Left ventricle myocardium inferior (tissue), 1 donor: ENCODE measurements at regions not wholly inside any gene's neighbourhood (a gene's known extent, or its start where the extent isn't known, plus 50 kb on each side); places are given as distances from the start of the nearest gene placed in this dataset.

Experiments
- DNase-seq: peaks from one replicate; pipeline ENCODE4 v3.0.0-alpha.2; 2020
- H3K27ac ChIP-seq: fragments of 200-600 bp; replicated peaks from 2 replicates; pipeline ENCODE4 v1.8.0; 2021
- H3K27me3 ChIP-seq: fragments of 200-600 bp; 2 replicates; pipeline ENCODE4 v1.8.0; 2021; ENCODE audit warnings: low read depth
- H3K36me3 ChIP-seq: fragments of 200-600 bp; 2 replicates; pipeline ENCODE4 v1.8.0; 2021
- H3K4me1 ChIP-seq: fragments of 200-600 bp; 2 replicates; pipeline ENCODE4 v1.8.0; 2021
- H3K4me3 ChIP-seq: fragments of 200-600 bp; 2 replicates; pipeline ENCODE4 v1.8.0; 2021; ENCODE audit warnings: mild to moderate bottlenecking, moderate library complexity
- H3K9me3 ChIP-seq: fragments of 200-600 bp; replicated peaks from 2 replicates; pipeline ENCODE4 v1.8.0; 2021
- intact Hi-C: fragments of 100-400 bp; cut with micrococcal nuclease; formaldehyde crosslinking; loops from one replicate; pipeline ENCODE4 v1.11.0; 2022
- TF ChIP-seq, protein P1 (sequence below): fragments of 200-600 bp; IDR thresholded peaks from 2 replicates; pipeline ENCODE4 v1.8.0; 2021; ENCODE audit warnings: antibody characterized with exemption, mild to moderate bottlenecking, borderline replicate concordance
- donor health status: DM: no; HTN: yes; CAD: no; lungs with severe emphysema.

GRCh38 chr16:17801068-17801467, 330.3 kb upstream of the XYLT1 start:
- H3K27me3 ChIP-seq, result peaks cover 33% of the 10 kb centered on the region
- H3K27ac ChIP-seq, result no peak overlapping the region
- no peaks in the 10 kb centered on the region for H3K36me3 ChIP-seq
- H3K4me3 ChIP-seq, result no peak overlapping the region
- H3K9me3 ChIP-seq, result no peaks in the 10 kb centered on the region
- TF ChIP-seq, protein P1, sequence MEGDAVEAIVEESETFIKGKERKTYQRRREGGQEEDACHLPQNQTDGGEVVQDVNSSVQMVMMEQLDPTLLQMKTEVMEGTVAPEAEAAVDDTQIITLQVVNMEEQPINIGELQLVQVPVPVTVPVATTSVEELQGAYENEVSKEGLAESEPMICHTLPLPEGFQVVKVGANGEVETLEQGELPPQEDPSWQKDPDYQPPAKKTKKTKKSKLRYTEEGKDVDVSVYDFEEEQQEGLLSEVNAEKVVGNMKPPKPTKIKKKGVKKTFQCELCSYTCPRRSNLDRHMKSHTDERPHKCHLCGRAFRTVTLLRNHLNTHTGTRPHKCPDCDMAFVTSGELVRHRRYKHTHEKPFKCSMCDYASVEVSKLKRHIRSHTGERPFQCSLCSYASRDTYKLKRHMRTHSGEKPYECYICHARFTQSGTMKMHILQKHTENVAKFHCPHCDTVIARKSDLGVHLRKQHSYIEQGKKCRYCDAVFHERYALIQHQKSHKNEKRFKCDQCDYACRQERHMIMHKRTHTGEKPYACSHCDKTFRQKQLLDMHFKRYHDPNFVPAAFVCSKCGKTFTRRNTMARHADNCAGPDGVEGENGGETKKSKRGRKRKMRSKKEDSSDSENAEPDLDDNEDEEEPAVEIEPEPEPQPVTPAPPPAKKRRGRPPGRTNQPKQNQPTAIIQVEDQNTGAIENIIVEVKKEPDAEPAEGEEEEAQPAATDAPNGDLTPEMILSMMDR, result no peak
- no peak for DNase-seq
- intact Hi-C loops, result no loop called here
- no peaks in the 10 kb centered on the region for H3K4me1 ChIP-seq

GRCh38 chr16:17798716-17799115, 328.0 kb upstream of the XYLT1 start:
- Histone ChIP-seq H3K9me3 (no peaks in the 10 kb centered on the region), H3K27me3 (peaks cover 14% of the 10 kb centered on the region), H3K36me3 (no peaks in the 10 kb centered on the region), H3K4me3 (no peak overlapping the region), H3K4me1 (no peaks in the 10 kb centered on the region), H3K27ac (no peak overlapping the region)
- intact Hi-C loops, result no loop called here
- TF ChIP-seq, protein P1, result no peak
- DNase-seq, result no peak

DNA sequence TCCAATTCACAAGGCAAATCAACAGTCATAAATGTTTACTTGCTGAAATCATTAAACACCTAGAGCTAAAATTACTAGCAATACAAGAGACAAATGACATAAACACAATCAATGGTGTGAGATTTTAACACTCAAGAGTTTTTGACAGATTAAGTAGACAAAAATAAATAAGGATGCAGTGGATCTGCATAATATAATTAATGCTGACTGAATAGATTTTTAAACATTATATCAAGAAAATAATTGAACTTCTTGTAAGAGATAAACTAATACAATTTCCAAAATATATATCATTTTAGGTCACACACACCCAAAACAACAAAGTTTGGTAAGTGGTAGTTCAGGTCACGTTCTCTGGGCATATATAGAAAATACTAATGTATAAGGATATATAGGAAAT, 322.6 kb upstream of the XYLT1 start:
- intact Hi-C loops, result no loop called here
- TF ChIP-seq, protein P1, result no peak
- no peak overlapping the region for H3K27ac ChIP-seq
- H3K4me1 ChIP-seq, result no peaks in the 10 kb centered on the region
- H3K9me3 ChIP-seq, result no peaks in the 10 kb centered on the region
- H3K4me3 ChIP-seq, result no peak overlapping the region
- no peak for DNase-seq
- H3K36me3 ChIP-seq, result no peaks in the 10 kb centered on the region
- peaks cover 33% of the 10 kb centered on the region for H3K27me3 ChIP-seq

DNA sequence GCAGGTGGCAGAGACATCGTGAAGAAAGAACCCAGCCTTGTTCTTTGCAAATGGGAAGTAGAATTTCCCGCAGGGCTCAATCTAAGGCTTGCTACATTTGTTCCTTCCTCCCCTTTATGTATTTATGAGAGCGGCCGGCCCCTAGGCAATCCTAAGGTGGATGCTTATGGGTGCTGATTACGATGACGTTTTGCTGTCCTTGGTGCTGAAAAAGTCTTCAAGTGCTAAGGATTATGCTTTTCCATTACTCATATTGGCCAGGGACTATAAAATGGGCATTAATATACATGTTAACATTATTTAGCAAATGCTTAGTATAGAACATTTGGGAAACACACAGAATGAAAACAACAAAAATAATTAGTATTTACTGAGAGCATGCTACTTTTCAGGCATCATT, 313.3 kb upstream of the XYLT1 start:
- intact Hi-C loops, result loop anchor here (5.0 kb wide), 1 partner anchor 37 kb away; no protein-coding TSS in a partner anchor
- no peak overlapping the region for H3K27ac ChIP-seq
- DNase-seq, result no peak

DNA sequence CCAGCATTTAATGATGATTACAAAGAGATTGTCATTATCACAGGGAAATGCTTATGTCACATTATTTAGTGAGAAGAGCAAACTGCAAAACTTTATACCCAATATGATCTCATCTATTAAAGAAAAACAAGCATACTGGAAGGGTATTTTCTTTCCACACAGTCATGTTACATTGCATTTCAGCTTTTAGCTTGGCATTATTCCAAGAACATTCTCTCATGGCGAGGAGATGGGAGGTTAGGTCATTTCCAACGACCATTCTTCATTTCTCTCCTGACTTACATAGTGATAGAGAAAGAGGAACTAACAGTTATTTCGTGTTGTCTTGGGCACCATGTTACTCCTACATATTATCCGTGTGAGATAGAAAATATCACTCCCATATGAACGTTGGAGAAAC, 309.4 kb upstream of the XYLT1 start:
- H3K36me3 ChIP-seq, result no peaks in the 10 kb centered on the region
- H3K27ac ChIP-seq, result no peak overlapping the region
- no peak for DNase-seq
- H3K4me3 ChIP-seq, result no peak overlapping the region
- intact Hi-C loops, result loop anchor here (5.0 kb wide), 1 partner anchor 33 kb away; no protein-coding TSS in a partner anchor
- TF ChIP-seq, protein P1, result no peak
- peaks cover 33% of the 10 kb centered on the region for H3K27me3 ChIP-seq
- no peaks in the 10 kb centered on the region for H3K9me3 ChIP-seq
- H3K4me1 ChIP-seq, result no peaks in the 10 kb centered on the region

More for the DNA sequence above, 313.3 kb upstream of the XYLT1 start:
- no peaks in the 10 kb centered on the region for H3K9me3 ChIP-seq
- TF ChIP-seq, protein P1, result no peak
- H3K4me3 ChIP-seq, result no peak overlapping the region
- H3K27me3 ChIP-seq, result peaks cover 39% of the 10 kb centered on the region
- H3K36me3 ChIP-seq, result no peaks in the 10 kb centered on the region
- no peaks in the 10 kb centered on the region for H3K4me1 ChIP-seq
